Esophagus muscularis mucosa (tissue), 4 donors: ENCODE measurements at regions not wholly inside any gene's neighbourhood (a gene's known extent, or its start where the extent isn't known, plus 50 kb on each side); places are given as distances from the start of the nearest gene placed in this dataset.
"Not testable (repeated sequence)": the region's sequence is repeated elsewhere in the genome, so short reads cannot be mapped to it uniquely, and the experiment has no call there.

Experiments
- EP300 ChIP-seq: sonication (generic); formaldehyde crosslinking; IDR thresholded peaks from one replicate; pipeline ENCODE4 v1.6.1; 2017; ENCODE audit warnings: antibody characterized with exemption
- POLR2A ChIP-seq: fragments of 450-650 bp; IDR thresholded peaks from one replicate; pipeline ENCODE4 v1.6.1; 2017; ENCODE audit warnings: antibody characterized with exemption, moderate library complexity, mild to moderate bottlenecking, low read depth
- POLR2AphosphoS5 ChIP-seq, 2 donors: sonication (generic); formaldehyde crosslinking; IDR thresholded peaks; one replicate each; pipeline ENCODE4 v1.6.1; 2017; ENCODE audit warnings: antibody characterized with exemption in 2 of 2
- TF ChIP-seq, protein P1 (sequence below), 3 experiments: fragments of 200-600 bp in 2 of 3; fragments of 450-650 bp in 1 of 3; sonication (generic) in 2 of 3; IDR thresholded peaks; one replicate each; pipeline ENCODE4 v1.5.1; 2017 to 2019; ENCODE audit warnings: antibody characterized with exemption in 3 of 3, mild to moderate bottlenecking in 2 of 3, moderate library complexity in 1 of 3

- TF ChIP-seq, protein P1, sequence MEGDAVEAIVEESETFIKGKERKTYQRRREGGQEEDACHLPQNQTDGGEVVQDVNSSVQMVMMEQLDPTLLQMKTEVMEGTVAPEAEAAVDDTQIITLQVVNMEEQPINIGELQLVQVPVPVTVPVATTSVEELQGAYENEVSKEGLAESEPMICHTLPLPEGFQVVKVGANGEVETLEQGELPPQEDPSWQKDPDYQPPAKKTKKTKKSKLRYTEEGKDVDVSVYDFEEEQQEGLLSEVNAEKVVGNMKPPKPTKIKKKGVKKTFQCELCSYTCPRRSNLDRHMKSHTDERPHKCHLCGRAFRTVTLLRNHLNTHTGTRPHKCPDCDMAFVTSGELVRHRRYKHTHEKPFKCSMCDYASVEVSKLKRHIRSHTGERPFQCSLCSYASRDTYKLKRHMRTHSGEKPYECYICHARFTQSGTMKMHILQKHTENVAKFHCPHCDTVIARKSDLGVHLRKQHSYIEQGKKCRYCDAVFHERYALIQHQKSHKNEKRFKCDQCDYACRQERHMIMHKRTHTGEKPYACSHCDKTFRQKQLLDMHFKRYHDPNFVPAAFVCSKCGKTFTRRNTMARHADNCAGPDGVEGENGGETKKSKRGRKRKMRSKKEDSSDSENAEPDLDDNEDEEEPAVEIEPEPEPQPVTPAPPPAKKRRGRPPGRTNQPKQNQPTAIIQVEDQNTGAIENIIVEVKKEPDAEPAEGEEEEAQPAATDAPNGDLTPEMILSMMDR (IDR thresholded peaks at IDR 0.05) = not testable (repeated sequence)
- not testable (repeated sequence) for TF ChIP-seq POLR2A; POLR2AphosphoS5 (IDR thresholded peaks at IDR 0.05); EP300
Observed at GRCh38 chr15:21068917-21069316, 202.8 kb upstream of the POTEB2 start.
